GM21360 (cell line): ENCODE measurements at regions not wholly inside any gene's neighbourhood (a gene's known extent, or its start where the extent isn't known, plus 50 kb on each side); places are given as distances from the start of the nearest gene placed in this dataset.

ENCODE experiments used
- ATAC-seq: cut with Tn5 transposase; IDR thresholded peaks from one replicate; pipeline ENCODE4 v1.9.1; 2021; ENCODE audit warnings: mild to moderate bottlenecking, moderate library complexity; ENCODE audit not compliant: unreplicated experiment

GRCh38 chr1:14544319-14544718 is 54.2 kb upstream of the KAZN start:
- no peak for ATAC-seq

- no peak for ATAC-seq
Measured at GRCh38 chr1:14545422-14546025, 53.0 kb upstream of the KAZN start.

GRCh38 chr1:14546416-14546815 is 52.1 kb upstream of the KAZN start:
- ATAC-seq: no peak
